Smooth muscle cell (in vitro differentiated cells): ENCODE measurements at regions not wholly inside any gene's neighbourhood (a gene's known extent, or its start where the extent isn't known, plus 50 kb on each side); places are given as distances from the start of the nearest gene placed in this dataset.

Experiments
- DNase-seq: peaks from one replicate; lab custom pipeline; 2025; ENCODE audit not compliant: unreplicated experiment; lab: John Stamatoyannopoulos, UW
- H2AFZ ChIP-seq: fragments of 200-600 bp; sonication (generic); 2 replicates; pipeline ENCODE4 v1.6.0; 2016; ENCODE audit warnings: antibody characterized with exemption, low read depth, mild to moderate bottlenecking
- H3F3A ChIP-seq: fragments of 200-600 bp; sonication (generic); 2 replicates; pipeline ENCODE4 v1.6.0; 2017; ENCODE audit warnings: antibody characterized with exemption, low read depth
- H3K27ac ChIP-seq: fragments of 200-600 bp; sonication (generic); 2 replicates; pipeline ENCODE4 v1.5.1; 2016; ENCODE audit warnings: low read depth, mild to moderate bottlenecking
- H3K27me3 ChIP-seq: fragments of 200-600 bp; sonication (generic); 2 replicates; pipeline ENCODE4 v1.6.1; 2016; ENCODE audit warnings: low read depth, mild to moderate bottlenecking
- H3K36me3 ChIP-seq: fragments of 200-600 bp; sonication (generic); 2 replicates; pipeline ENCODE4 v1.5.1; 2016; ENCODE audit warnings: low read depth
- H3K4me1 ChIP-seq: fragments of 200-600 bp; sonication (generic); 2 replicates; pipeline ENCODE4 v1.5.1; 2016; ENCODE audit warnings: low read depth
- H3K4me2 ChIP-seq: fragments of 200-600 bp; sonication (generic); 2 replicates; pipeline ENCODE4 v1.6.0; 2016; ENCODE audit warnings: mild to moderate bottlenecking
- H3K4me3 ChIP-seq: fragments of 200-600 bp; sonication (generic); 2 replicates; pipeline ENCODE4 v1.5.1; 2016; ENCODE audit warnings: mild to moderate bottlenecking
- H3K79me2 ChIP-seq: fragments of 200-600 bp; sonication (generic); 2 replicates; pipeline ENCODE4 v1.6.0; 2016; ENCODE audit warnings: low read depth, mild to moderate bottlenecking
- H3K9ac ChIP-seq: fragments of 200-600 bp; sonication (generic); 2 replicates; pipeline ENCODE4 v1.6.0; 2016; ENCODE audit warnings: low read depth
- H3K9me3 ChIP-seq: fragments of 200-600 bp; sonication (generic); replicated peaks from 2 replicates; pipeline ENCODE4 v1.5.1; 2016; ENCODE audit warnings: low read depth
- H4K20me1 ChIP-seq: fragments of 200-600 bp; sonication (generic); 2 replicates; pipeline ENCODE4 v1.6.0; 2016; ENCODE audit warnings: low read depth
- CTCF ChIP-seq: fragments of 200-600 bp; sonication (generic); IDR thresholded peaks from 2 replicates; pipeline ENCODE4 v1.5.1; 2017; ENCODE audit warnings: borderline replicate concordance, mild to moderate bottlenecking, antibody characterized with exemption; ENCODE audit not compliant: insufficient read depth, poor library complexity, severe bottlenecking
- WGBS: methylation state at CpG from one replicate; pipeline ENCODE4 v1.1.7; 2016; ENCODE audit warnings: low lambda C conversion rate; 5-methylcytosine and 5-hydroxymethylcytosine counted together

- H3K9ac ChIP-seq = no peak overlapping the region
- DNase-seq = no peak
- no peaks in the 10 kb centered on the region for H3K36me3 ChIP-seq
- no peak overlapping the region for H3K4me3 ChIP-seq
- no peak overlapping the region for H2AFZ ChIP-seq
- H3K79me2 ChIP-seq = no peaks in the 10 kb centered on the region
- no peak overlapping the region for H3K27ac ChIP-seq
- H3F3A ChIP-seq = no peaks in the 10 kb centered on the region
- H3K4me2 ChIP-seq = no peak overlapping the region
- TF ChIP-seq CTCF = no peak
- no peaks in the 10 kb centered on the region for H3K9me3 ChIP-seq
- H3K4me1 ChIP-seq = no peaks in the 10 kb centered on the region
- no peaks in the 10 kb centered on the region for H4K20me1 ChIP-seq
- 72% methylated on average over 7 of the region's 7 CpGs for WGBS
- peaks cover 35% of the 10 kb centered on the region for H3K27me3 ChIP-seq
Observed at GRCh38 chr1:101307985-101308689, 71.3 kb downstream of the S1PR1 start.

GRCh38 chr1:101308935-101309333 lies 72.1 kb downstream of the S1PR1 start:
- no peaks in the 10 kb centered on the region for H3K79me2 ChIP-seq
- H3K9ac ChIP-seq = no peak overlapping the region
- no peak overlapping the region for H3K27ac ChIP-seq
- no peaks in the 10 kb centered on the region for H3F3A ChIP-seq
- H3K27me3 ChIP-seq = peaks cover 35% of the 10 kb centered on the region
- H3K36me3 ChIP-seq = no peaks in the 10 kb centered on the region
- H3K4me3 ChIP-seq = no peak overlapping the region
- H3K4me2 ChIP-seq = no peak overlapping the region
- DNase-seq = no peak
- no peak overlapping the region for H2AFZ ChIP-seq
- no peaks in the 10 kb centered on the region for H3K9me3 ChIP-seq
- WGBS = 30% methylated on average over 8 of the region's 8 CpGs
- no peak for TF ChIP-seq CTCF
- no peaks in the 10 kb centered on the region for H4K20me1 ChIP-seq
- H3K4me1 ChIP-seq = no peaks in the 10 kb centered on the region

GRCh38 chr1:101309334-101310311 lies 72.8 kb downstream of the S1PR1 start:
- Histone ChIP-seq H3K27me3 (peaks cover 35% of the 10 kb centered on the region), H3K4me3 (peak overlapping the region; percentile 58), H3K36me3 (no peaks in the 10 kb centered on the region), H4K20me1 (no peaks in the 10 kb centered on the region), H3K79me2 (no peaks in the 10 kb centered on the region), H3K4me1 (no peaks in the 10 kb centered on the region), H2AFZ (peak overlapping the region; percentile 75), H3K4me2 (peak overlapping the region; percentile 90), H3K27ac (no peak overlapping the region), H3K9me3 (no peaks in the 10 kb centered on the region), H3F3A (no peaks in the 10 kb centered on the region), H3K9ac (no peak overlapping the region)
- DNase-seq = no peak
- WGBS = 5% methylated on average over 37 of the region's 37 CpGs
- TF ChIP-seq CTCF = peak; percentile 92
